Mesendoderm (in vitro differentiated cells): ENCODE measurements at regions not wholly inside any gene's neighbourhood (a gene's known extent, or its start where the extent isn't known, plus 50 kb on each side); places are given as distances from the start of the nearest gene placed in this dataset.

Source experiments
- DNase-seq: peaks from one replicate; pipeline ENCODE4 v3.0.0; 2013
- H2AK5ac ChIP-seq: 2 replicates; pipeline ENCODE4 v1.6.1; 2013; ENCODE audit warnings: low read length, inconsistent platforms
- H2BK120ac ChIP-seq: 2 replicates; pipeline ENCODE4 v1.6.1; 2013; ENCODE audit warnings: low read depth, mild to moderate bottlenecking, low read length, moderate library complexity, mixed read lengths
- H2BK15ac ChIP-seq: replicated peaks from 2 replicates; pipeline ENCODE4 v1.6.1; 2013; ENCODE audit warnings: low read depth, mild to moderate bottlenecking, moderate library complexity
- H2BK5ac ChIP-seq: 2 replicates; pipeline ENCODE4 v1.6.1; 2013; ENCODE audit warnings: low read length, inconsistent platforms
- H3K18ac ChIP-seq: 2 replicates; pipeline ENCODE4 v1.6.1; 2013; ENCODE audit warnings: mild to moderate bottlenecking, low read length, mixed read lengths
- H3K23ac ChIP-seq: one replicate; pipeline ENCODE4 v1.6.1; 2013; ENCODE audit warnings: low read length
- H3K27ac ChIP-seq: 2 replicates; pipeline ENCODE4 v1.5.1; 2013; ENCODE audit warnings: low read depth, mild to moderate bottlenecking, inconsistent platforms, low read length, moderate library complexity
- H3K27me3 ChIP-seq: 2 replicates; pipeline ENCODE4 v1.6.1; 2013; ENCODE audit warnings: low read length, control low read depth, mild to moderate bottlenecking, inconsistent platforms; ENCODE audit not compliant: insufficient read depth, poor library complexity
- H3K36me3 ChIP-seq: 2 replicates; pipeline ENCODE4 v1.6.1; 2013; ENCODE audit warnings: low read length, inconsistent platforms; ENCODE audit not compliant: control insufficient read depth, insufficient read depth
- H3K4ac ChIP-seq: one replicate; pipeline ENCODE4 v1.6.1; 2013; ENCODE audit warnings: low read depth, mild to moderate bottlenecking, low read length, moderate library complexity
- H3K4me1 ChIP-seq: 2 replicates; pipeline ENCODE4 v1.6.1; 2013; ENCODE audit warnings: low read depth, low read length, inconsistent platforms; ENCODE audit not compliant: control insufficient read depth
- H3K4me2 ChIP-seq: 2 replicates; pipeline ENCODE4 v1.6.1; 2013; ENCODE audit warnings: low read length
- H3K4me3 ChIP-seq: 2 replicates; pipeline ENCODE4 v1.5.1; 2013; ENCODE audit warnings: mild to moderate bottlenecking, low read length
- H3K56ac ChIP-seq: one replicate; pipeline ENCODE4 v1.6.1; 2013; ENCODE audit warnings: low read length
- H3K79me1 ChIP-seq: 2 replicates; pipeline ENCODE4 v1.6.1; 2013; ENCODE audit warnings: low read length, inconsistent platforms
- H3K79me2 ChIP-seq: 2 replicates; pipeline ENCODE4 v1.6.1; 2013; ENCODE audit warnings: mild to moderate bottlenecking, low read length; ENCODE audit not compliant: control insufficient read depth, insufficient read depth
- H3K9ac ChIP-seq: 2 replicates; pipeline ENCODE4 v1.6.1; 2013; ENCODE audit warnings: low read length, inconsistent platforms
- H4K5ac ChIP-seq: one replicate; pipeline ENCODE4 v1.6.1; 2013; ENCODE audit warnings: low read length
- H4K8ac ChIP-seq: one replicate; pipeline ENCODE4 v1.6.1; 2013; ENCODE audit warnings: low read depth, mild to moderate bottlenecking, control low read depth, low read length, moderate library complexity
- whole genome bisulfite sequencing: extraction: QIAGEN DNeasy Blood & Tissue Kit; methylation state at CpG from one replicate; pipeline ENCODE4 v1.1.7; 2013; ENCODE audit warnings: low lambda C conversion rate, missing lambda C conversion rate; ENCODE audit not compliant: insufficient coverage; ENCODE audit errors: extremely low coverage; 5-methylcytosine and 5-hydroxymethylcytosine counted together

GRCh38 chr5:63837437-63837836 lies 124.8 kb downstream of the HTR1A start:
- no peaks in the 10 kb centered on the region for H3K27me3 ChIP-seq
- H2BK15ac ChIP-seq: no peak overlapping the region
- H4K8ac ChIP-seq: no peak overlapping the region
- no peak for DNase-seq
- H2BK120ac ChIP-seq: no peak overlapping the region
- no peak overlapping the region for H3K4me3 ChIP-seq
- H3K23ac ChIP-seq: no peak overlapping the region
- no peak overlapping the region for H2BK5ac ChIP-seq
- H3K79me1 ChIP-seq: no peaks in the 10 kb centered on the region
- H2AK5ac ChIP-seq: no peak overlapping the region
- no peak overlapping the region for H3K4ac ChIP-seq
- no peak overlapping the region for H3K18ac ChIP-seq
- no CpG with 5 or more reads among the region's 3 CpGs for WGBS
- H3K4me1 ChIP-seq: no peaks in the 10 kb centered on the region
- H3K79me2 ChIP-seq: no peaks in the 10 kb centered on the region
- H3K36me3 ChIP-seq: no peaks in the 10 kb centered on the region
- no peak overlapping the region for H3K4me2 ChIP-seq
- no peak overlapping the region for H3K9ac ChIP-seq
- no peak overlapping the region for H3K56ac ChIP-seq
- no peak overlapping the region for H4K5ac ChIP-seq
- no peak overlapping the region for H3K27ac ChIP-seq

GRCh38 chr5:63831381-63831780 lies 130.9 kb downstream of the HTR1A start:
- no peak overlapping the region for H3K4me2 ChIP-seq
- no peak overlapping the region for H3K27ac ChIP-seq
- no peak overlapping the region for H4K8ac ChIP-seq
- H3K27me3 ChIP-seq: no peaks in the 10 kb centered on the region
- H4K5ac ChIP-seq: no peak overlapping the region
- H3K36me3 ChIP-seq: no peaks in the 10 kb centered on the region
- no peak overlapping the region for H3K23ac ChIP-seq
- no peak overlapping the region for H3K4ac ChIP-seq
- H3K56ac ChIP-seq: no peak overlapping the region
- no peaks in the 10 kb centered on the region for H3K79me1 ChIP-seq
- DNase-seq: peak; percentile 11
- no peak overlapping the region for H2BK120ac ChIP-seq
- no peak overlapping the region for H2BK5ac ChIP-seq
- H3K18ac ChIP-seq: no peak overlapping the region
- H3K4me3 ChIP-seq: no peak overlapping the region
- no peak overlapping the region for H2AK5ac ChIP-seq
- no peak overlapping the region for H2BK15ac ChIP-seq
- no peak overlapping the region for H3K9ac ChIP-seq
- no peaks in the 10 kb centered on the region for H3K4me1 ChIP-seq
- H3K79me2 ChIP-seq: no peaks in the 10 kb centered on the region

- H3K27ac ChIP-seq: no peak overlapping the region
- no peak overlapping the region for H3K4me3 ChIP-seq
- no peaks in the 10 kb centered on the region for H3K4me1 ChIP-seq
- H3K36me3 ChIP-seq: no peaks in the 10 kb centered on the region
- no peak overlapping the region for H2AK5ac ChIP-seq
- H2BK120ac ChIP-seq: no peak overlapping the region
- H2BK5ac ChIP-seq: no peak overlapping the region
- no peak overlapping the region for H3K9ac ChIP-seq
- no peak overlapping the region for H3K23ac ChIP-seq
- H3K4me2 ChIP-seq: no peak overlapping the region
- H4K5ac ChIP-seq: no peak overlapping the region
- no peak for DNase-seq
- no peaks in the 10 kb centered on the region for H3K27me3 ChIP-seq
- no peak overlapping the region for H4K8ac ChIP-seq
- no peaks in the 10 kb centered on the region for H3K79me1 ChIP-seq
- H3K4ac ChIP-seq: no peak overlapping the region
- H3K18ac ChIP-seq: no peak overlapping the region
- no peaks in the 10 kb centered on the region for H3K79me2 ChIP-seq
- no peak overlapping the region for H3K56ac ChIP-seq
- H2BK15ac ChIP-seq: no peak overlapping the region
- 100% methylated on average over 1 of the region's 1 CpG for WGBS
Measured at GRCh38 chr5:63825984-63826383, 136.3 kb downstream of the HTR1A start.

- no peak overlapping the region for H3K4ac ChIP-seq
- H2BK5ac ChIP-seq: no peak overlapping the region
- no CpG with 5 or more reads among the region's 2 CpGs for WGBS
- H3K36me3 ChIP-seq: no peaks in the 10 kb centered on the region
- no peak overlapping the region for H4K8ac ChIP-seq
- H3K27ac ChIP-seq: no peak overlapping the region
- H3K4me3 ChIP-seq: no peak overlapping the region
- no peaks in the 10 kb centered on the region for H3K79me2 ChIP-seq
- no peak overlapping the region for H4K5ac ChIP-seq
- no peak overlapping the region for H2BK120ac ChIP-seq
- no peak overlapping the region for H3K23ac ChIP-seq
- no peaks in the 10 kb centered on the region for H3K79me1 ChIP-seq
- H3K4me2 ChIP-seq: no peak overlapping the region
- H3K27me3 ChIP-seq: no peaks in the 10 kb centered on the region
- no peak for DNase-seq
- H2AK5ac ChIP-seq: no peak overlapping the region
- no peak overlapping the region for H3K56ac ChIP-seq
- no peak overlapping the region for H2BK15ac ChIP-seq
- H3K4me1 ChIP-seq: no peaks in the 10 kb centered on the region
- no peak overlapping the region for H3K18ac ChIP-seq
- H3K9ac ChIP-seq: no peak overlapping the region
Measured at GRCh38 chr5:63823583-63823982, 138.7 kb downstream of the HTR1A start.

- no peak overlapping the region for H3K9ac ChIP-seq
- no peak overlapping the region for H3K4ac ChIP-seq
- no peak overlapping the region for H3K4me3 ChIP-seq
- no peak overlapping the region for H2BK5ac ChIP-seq
- no peaks in the 10 kb centered on the region for H3K4me1 ChIP-seq
- H2BK120ac ChIP-seq: no peak overlapping the region
- no peak overlapping the region for H3K18ac ChIP-seq
- H4K5ac ChIP-seq: no peak overlapping the region
- no peak for DNase-seq
- no peak overlapping the region for H3K4me2 ChIP-seq
- H3K36me3 ChIP-seq: no peaks in the 10 kb centered on the region
- H2BK15ac ChIP-seq: no peak overlapping the region
- H3K23ac ChIP-seq: no peak overlapping the region
- no peak overlapping the region for H2AK5ac ChIP-seq
- no peaks in the 10 kb centered on the region for H3K79me2 ChIP-seq
- H3K79me1 ChIP-seq: no peaks in the 10 kb centered on the region
- H3K56ac ChIP-seq: no peak overlapping the region
- no peak overlapping the region for H4K8ac ChIP-seq
- no peaks in the 10 kb centered on the region for H3K27me3 ChIP-seq
- WGBS: no CpG with 5 or more reads among the region's 1 CpG
- H3K27ac ChIP-seq: no peak overlapping the region
Measured at GRCh38 chr5:63822614-63823013, 139.6 kb downstream of the HTR1A start.

- Histone ChIP-seq H3K4me1 (no peaks in the 10 kb centered on the region), H2BK15ac (no peak overlapping the region), H3K36me3 (no peaks in the 10 kb centered on the region), H3K9ac (no peak overlapping the region), H4K5ac (no peak overlapping the region), H2BK120ac (no peak overlapping the region), H3K4ac (no peak overlapping the region), H4K8ac (no peak overlapping the region), H3K18ac (no peak overlapping the region), H3K79me1 (no peaks in the 10 kb centered on the region), H3K27ac (no peak overlapping the region), H2AK5ac (no peak overlapping the region), H3K27me3 (no peaks in the 10 kb centered on the region), H3K79me2 (no peaks in the 10 kb centered on the region), H2BK5ac (no peak overlapping the region), H3K4me3 (no peak overlapping the region), H3K23ac (no peak overlapping the region), H3K4me2 (no peak overlapping the region), H3K56ac (no peak overlapping the region)
- DNase-seq: peak; percentile 21
- WGBS: 100% methylated on average over 1 of the region's 3 CpGs
Measured at GRCh38 chr5:63820577-63820976, 141.7 kb downstream of the HTR1A start.
